ENCODE measurements at regions not wholly inside any gene's neighbourhood (a gene's known extent, or its start where the extent isn't known, plus 50 kb on each side); places are given as distances from the start of the nearest gene placed in this dataset.

GRCh38 chrX:19179389-19179788 is 57.1 kb upstream of the ADGRG2 start:
- H3K4me1 Mint-ChIP-seq (ENCODE audit: unreplicated experiment): no peaks in the 10 kb centered on the region
- no peak overlapping the region for H3K27ac Mint-ChIP-seq
- DNase-seq (ENCODE audit: extremely low spot score, unreplicated experiment): no peak
- H3K27me3 Mint-ChIP-seq: peaks cover 8% of the 10 kb centered on the region
- no peak for TF ChIP-seq CTCF (conservative IDR thresholded peaks at IDR 0.05)
- H3K9me3 Mint-ChIP-seq: no peaks in the 10 kb centered on the region
- H3K36me3 Mint-ChIP-seq: no peaks in the 10 kb centered on the region
- no peak overlapping the region for H3K4me3 Mint-ChIP-seq

- TF ChIP-seq CTCF (conservative IDR thresholded peaks at IDR 0.05): no peak
- Mint-ChIP-seq H3K27me3 (peaks cover 2% of the 10 kb centered on the region), H3K36me3 (no peaks in the 10 kb centered on the region)
These were observed 59.1 kb upstream of the ADGRG2 start for GRCh38 chrX:19181345-19181744.

GRCh38 chrX:19182785-19183184 is 60.5 kb upstream of the ADGRG2 start:
- Mint-ChIP-seq H3K36me3 (no peaks in the 10 kb centered on the region), H3K9me3 (no peaks in the 10 kb centered on the region), H3K4me1 (ENCODE audit: unreplicated experiment) (no peaks in the 10 kb centered on the region), H3K27me3 (peaks cover 2% of the 10 kb centered on the region), H3K27ac (no peak overlapping the region), H3K4me3 (no peak overlapping the region)
- no peak for DNase-seq (ENCODE audit: extremely low spot score, unreplicated experiment)
- TF ChIP-seq CTCF (conservative IDR thresholded peaks at IDR 0.05): no peak

More at GRCh38 chrX:19181345-19181744, 59.1 kb upstream of the ADGRG2 start:
- Mint-ChIP-seq H3K9me3 (no peaks in the 10 kb centered on the region), H3K27ac (no peak overlapping the region), H3K4me3 (no peak overlapping the region), H3K4me1 (ENCODE audit: unreplicated experiment) (no peaks in the 10 kb centered on the region)
- DNase-seq (ENCODE audit: extremely low spot score, unreplicated experiment): no peak

- no peak for TF ChIP-seq CTCF (conservative IDR thresholded peaks at IDR 0.05)
- H3K27me3 Mint-ChIP-seq: peaks cover 2% of the 10 kb centered on the region
- H3K4me1 Mint-ChIP-seq (ENCODE audit: unreplicated experiment): no peaks in the 10 kb centered on the region
- H3K36me3 Mint-ChIP-seq: no peaks in the 10 kb centered on the region
- H3K9me3 Mint-ChIP-seq: no peaks in the 10 kb centered on the region
- no peak overlapping the region for H3K27ac Mint-ChIP-seq
- DNase-seq (ENCODE audit: extremely low spot score, unreplicated experiment): no peak
- no peak overlapping the region for H3K4me3 Mint-ChIP-seq
These were observed 61.7 kb upstream of the ADGRG2 start for GRCh38 chrX:19183761-19184477.

GRCh38 chrX:19188566-19188965 is 66.3 kb upstream of the ADGRG2 start:
- TF ChIP-seq CTCF (conservative IDR thresholded peaks at IDR 0.05): no peak
- Mint-ChIP-seq H3K27me3 (no peaks in the 10 kb centered on the region), H3K9me3 (peaks cover 5% of the 10 kb centered on the region)

More at GRCh38 chrX:19188566-19188965, 66.3 kb upstream of the ADGRG2 start:
- no peaks in the 10 kb centered on the region for H3K36me3 Mint-ChIP-seq
- no peak for DNase-seq (ENCODE audit: extremely low spot score, unreplicated experiment)
- H3K4me1 Mint-ChIP-seq (ENCODE audit: unreplicated experiment): no peaks in the 10 kb centered on the region
- no peak overlapping the region for H3K4me3 Mint-ChIP-seq
- H3K27ac Mint-ChIP-seq: no peak overlapping the region

All from type B pancreatic cell (in vitro differentiated cells).